Heart left ventricle (tissue), 13 donors: ENCODE measurements at regions not wholly inside any gene's neighbourhood (a gene's known extent, or its start where the extent isn't known, plus 50 kb on each side); places are given as distances from the start of the nearest gene placed in this dataset.

Experiments used
- CTCF ChIP-seq, 12 donors: fragments of 200-600 bp; sonication (generic) in 4 of 12; IDR thresholded peaks; one replicate each; pipeline versions ENCODE4 v1.5.0 to v1.8.0; 2018 to 2022; ENCODE audit warnings: antibody characterized with exemption in 12 of 12, mild to moderate bottlenecking in 5 of 12
- POLR2A ChIP-seq, 2 donors: fragments of 450-650 bp; IDR thresholded peaks; one replicate each; pipeline ENCODE4 v1.6.1; 2017; ENCODE audit warnings: antibody characterized with exemption in 2 of 2, mild to moderate bottlenecking in 2 of 2, moderate library complexity in 2 of 2
- donor health status: ischemic (EF 13 %, LVEDD 7.1; RV severe dilation, severe dysfunction).
- donor health status: DM: no; HTN: yes; CAD: no.
- donor health status: DM: no; HTN: no; CAD: no.
- donor health status: ischemic (EF 25% LVEDD 6.9; RV normal size, moderate dysfunction).
- donor health status: ischemic (EF 25% LVEDD 5.7; RV mildly dilated, moderate dysfunction).
- donor health status: ischemic (EF 35%, LVEDD 5.7; RV mildly dilated, moderate dysfunction).
- donor health status: nonischemic (EF 11% LVEDD 7.7; RV severe dilation, severe dysfunction).
- donor health status: DM: yes; HTN: yes; CAD: no.
- donor health status: PGD.
- donor health status: ischemic (EF 29% LVEDD 5.4; RV normal size, mild dysfunction).
- donor health status: nonischemic (EF 23%, LVEDD 6.1; RV moderate dilation, normal function).

DNA sequence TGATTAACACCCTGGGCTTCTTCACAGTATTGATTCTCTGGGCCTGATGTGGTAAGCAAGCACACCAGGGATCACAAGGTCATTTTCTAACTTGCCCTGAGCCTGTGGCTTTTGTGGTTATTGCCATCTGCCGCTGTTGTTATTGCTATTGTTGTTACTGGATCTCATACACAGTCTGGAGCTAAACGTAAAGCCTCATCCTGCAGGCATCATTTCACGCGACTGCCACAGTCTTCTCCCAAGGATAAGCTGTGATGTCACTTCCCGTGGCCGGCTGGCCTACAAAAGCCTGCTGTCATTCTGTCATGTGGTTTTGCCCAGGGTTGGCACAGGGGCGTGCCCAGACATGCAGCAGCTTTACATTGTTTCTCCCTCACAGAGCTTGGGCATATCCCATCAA is 154.0 kb upstream of the GPR12 start:
- TF ChIP-seq CTCF (IDR thresholded peaks at IDR 0.05): no peak
- no peak for TF ChIP-seq POLR2A (IDR thresholded peaks at IDR 0.05)
